ENCODE measurements at regions not wholly inside any gene's neighbourhood (a gene's known extent, or its start where the extent isn't known, plus 50 kb on each side); places are given as distances from the start of the nearest gene placed in this dataset.

DNA sequence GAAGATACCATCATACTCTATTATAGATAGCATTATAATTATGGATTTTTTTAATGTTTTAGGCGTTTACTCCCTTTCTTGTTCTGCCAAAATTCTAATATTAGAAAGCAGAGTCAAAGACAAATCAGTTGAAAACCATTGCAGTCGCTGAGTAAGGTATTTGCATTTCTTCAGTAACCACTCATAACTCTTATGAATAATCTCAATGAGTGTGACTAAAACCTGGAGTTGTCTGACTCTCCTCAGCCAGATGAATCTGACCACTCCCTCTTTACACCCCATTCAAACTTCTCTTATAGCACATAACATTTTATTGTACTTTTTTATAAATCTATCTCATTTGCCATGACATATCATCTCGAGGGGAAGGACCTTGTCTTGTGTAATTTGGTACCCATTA, 1006.5 kb downstream of the DIAPH3 start:
- ATAC-seq: no peak
- TF ChIP-seq ZNF70 (CRISPR knock-in tag; IDR thresholded peaks at IDR 0.05): no peak
- TF ChIP-seq SNAI2 (CRISPR knock-in tag; IDR thresholded peaks at IDR 0.05): no peak
- TF ChIP-seq ZFP30 (CRISPR knock-in tag; IDR thresholded peaks at IDR 0.05): no peak
- TF ChIP-seq, protein P1, sequence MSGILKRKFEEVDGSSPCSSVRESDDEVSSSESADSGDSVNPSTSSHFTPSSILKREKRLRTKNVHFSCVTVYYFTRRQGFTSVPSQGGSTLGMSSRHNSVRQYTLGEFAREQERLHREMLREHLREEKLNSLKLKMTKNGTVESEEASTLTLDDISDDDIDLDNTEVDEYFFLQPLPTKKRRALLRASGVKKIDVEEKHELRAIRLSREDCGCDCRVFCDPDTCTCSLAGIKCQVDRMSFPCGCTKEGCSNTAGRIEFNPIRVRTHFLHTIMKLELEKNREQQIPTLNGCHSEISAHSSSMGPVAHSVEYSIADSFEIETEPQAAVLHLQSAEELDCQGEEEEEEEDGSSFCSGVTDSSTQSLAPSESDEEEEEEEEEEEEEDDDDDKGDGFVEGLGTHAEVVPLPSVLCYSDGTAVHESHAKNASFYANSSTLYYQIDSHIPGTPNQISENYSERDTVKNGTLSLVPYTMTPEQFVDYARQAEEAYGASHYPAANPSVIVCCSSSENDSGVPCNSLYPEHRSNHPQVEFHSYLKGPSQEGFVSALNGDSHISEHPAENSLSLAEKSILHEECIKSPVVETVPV (CRISPR knock-in tag; IDR thresholded peaks at IDR 0.05): no peak
- TF ChIP-seq BACH2 (CRISPR knock-in tag; IDR thresholded peaks at IDR 0.05; ENCODE audit: borderline replicate concordance): no peak

DNA sequence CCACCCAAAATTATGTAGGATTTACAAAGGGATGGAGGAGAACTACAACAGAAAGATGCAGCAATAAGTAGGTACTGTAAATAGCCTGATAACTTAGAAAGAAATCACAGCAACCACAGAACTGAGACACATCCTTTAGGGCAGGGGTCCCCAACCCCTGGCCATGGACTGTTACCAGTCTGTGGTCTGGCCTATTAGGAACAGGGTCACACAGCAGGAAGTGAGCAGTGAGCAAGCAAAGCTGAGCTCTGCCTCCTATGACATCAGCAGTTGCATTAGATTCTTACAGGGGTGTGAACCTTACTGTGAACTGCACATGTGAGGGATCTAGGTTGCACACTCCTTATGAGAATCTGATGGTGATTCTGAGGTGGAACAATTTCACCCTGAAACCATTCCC, 997.6 kb downstream of the DIAPH3 start:
- no peak for ATAC-seq
- TF ChIP-seq OSR1 (CRISPR knock-in tag; IDR thresholded peaks at IDR 0.05) (no peak), TOX (CRISPR knock-in tag; IDR thresholded peaks at IDR 0.05; ENCODE audit: borderline replicate concordance) (no peak), PPARA (CRISPR knock-in tag; IDR thresholded peaks at IDR 0.05; ENCODE audit: borderline replicate concordance) (no peak), ZNF565 (CRISPR knock-in tag; conservative IDR thresholded peaks at IDR 0.05; ENCODE audit: low read depth) (no peak), TCF4 (CRISPR knock-in tag; IDR thresholded peaks at IDR 0.05; ENCODE audit: borderline replicate concordance) (no peak), ZNF8 (CRISPR knock-in tag; IDR thresholded peaks at IDR 0.05) (no peak), ZNF70 (CRISPR knock-in tag; IDR thresholded peaks at IDR 0.05) (no peak), CSDC2 (CRISPR knock-in tag; IDR thresholded peaks at IDR 0.05) (no peak), RARB (CRISPR knock-in tag; IDR thresholded peaks at IDR 0.05) (no peak), BACH2 (CRISPR knock-in tag; IDR thresholded peaks at IDR 0.05; ENCODE audit: borderline replicate concordance) (no peak), ZFP3 (CRISPR knock-in tag; IDR thresholded peaks at IDR 0.05) (no peak), ISL1 (CRISPR knock-in tag; IDR thresholded peaks at IDR 0.05) (no peak)
- TF ChIP-seq, protein P2, sequence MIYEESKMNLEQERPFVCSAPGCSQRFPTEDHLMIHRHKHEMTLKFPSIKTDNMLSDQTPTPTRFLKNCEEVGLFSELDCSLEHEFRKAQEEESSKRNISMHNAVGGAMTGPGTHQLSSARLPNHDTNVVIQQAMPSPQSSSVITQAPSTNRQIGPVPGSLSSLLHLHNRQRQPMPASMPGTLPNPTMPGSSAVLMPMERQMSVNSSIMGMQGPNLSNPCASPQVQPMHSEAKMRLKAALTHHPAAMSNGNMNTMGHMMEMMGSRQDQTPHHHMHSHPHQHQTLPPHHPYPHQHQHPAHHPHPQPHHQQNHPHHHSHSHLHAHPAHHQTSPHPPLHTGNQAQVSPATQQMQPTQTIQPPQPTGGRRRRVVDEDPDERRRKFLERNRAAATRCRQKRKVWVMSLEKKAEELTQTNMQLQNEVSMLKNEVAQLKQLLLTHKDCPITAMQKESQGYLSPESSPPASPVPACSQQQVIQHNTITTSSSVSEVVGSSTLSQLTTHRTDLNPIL (CRISPR knock-in tag; IDR thresholded peaks at IDR 0.05; ENCODE audit: low read depth): no peak
- TF ChIP-seq, protein P1 (CRISPR knock-in tag; IDR thresholded peaks at IDR 0.05): no peak

DNA sequence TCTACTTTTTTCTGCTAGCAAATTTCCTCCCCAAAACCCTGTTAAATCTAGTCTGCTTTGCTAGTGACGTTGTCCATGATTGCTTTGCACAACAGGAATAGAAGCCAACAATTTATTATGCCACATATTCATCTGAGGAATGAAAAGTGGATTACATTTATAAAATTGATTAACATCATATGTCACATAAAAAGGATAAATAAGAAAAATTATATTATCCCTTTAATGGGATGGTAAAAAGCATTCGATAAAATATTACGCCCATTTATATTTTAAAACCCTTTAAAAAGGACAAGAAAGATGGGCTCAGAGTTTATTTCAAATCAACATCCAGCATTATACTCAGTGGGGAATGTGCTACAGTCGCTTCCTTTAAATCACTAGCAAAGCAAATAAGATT, 991.7 kb downstream of the DIAPH3 start:
- no peak for ATAC-seq
- TF ChIP-seq ZC3H10 (CRISPR knock-in tag; IDR thresholded peaks at IDR 0.05) (no peak), ISL1 (CRISPR knock-in tag; IDR thresholded peaks at IDR 0.05) (peak; percentile 91)

DNA sequence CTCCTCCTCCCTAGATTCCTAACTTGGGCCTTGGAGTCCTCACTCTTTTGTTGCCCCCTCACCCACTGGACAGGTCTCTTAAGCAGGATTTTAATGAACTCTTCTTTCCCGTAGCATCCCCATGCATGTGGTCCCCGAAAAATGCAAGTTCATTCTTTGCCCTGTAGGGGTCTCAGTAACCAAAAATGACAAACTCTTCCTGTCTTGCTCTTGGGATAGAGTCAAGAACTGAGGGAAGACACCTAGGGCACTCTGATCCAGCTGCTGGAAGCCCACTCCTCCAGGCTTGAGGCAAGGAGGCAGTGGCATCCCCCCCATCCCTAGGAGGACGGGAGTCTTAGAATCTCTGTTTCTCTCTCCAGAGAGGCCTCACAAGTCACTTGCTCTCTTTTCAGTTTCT, 987.0 kb downstream of the DIAPH3 start:
- no peak for TF ChIP-seq ZFP30 (CRISPR knock-in tag; IDR thresholded peaks at IDR 0.05)
- TF ChIP-seq ZNF8 (CRISPR knock-in tag; IDR thresholded peaks at IDR 0.05): no peak
- TF ChIP-seq ESRRG (CRISPR knock-in tag; IDR thresholded peaks at IDR 0.05): no peak
- TF ChIP-seq TCF4 (CRISPR knock-in tag; IDR thresholded peaks at IDR 0.05; ENCODE audit: borderline replicate concordance): no peak
- TF ChIP-seq ARNTL (CRISPR knock-in tag; IDR thresholded peaks at IDR 0.05; ENCODE audit: borderline replicate concordance, low read depth): no peak
- TF ChIP-seq ZC3H10 (CRISPR knock-in tag; IDR thresholded peaks at IDR 0.05): no peak
- TF ChIP-seq, protein P2 (CRISPR knock-in tag; IDR thresholded peaks at IDR 0.05; ENCODE audit: low read depth): no peak
- TF ChIP-seq, protein P3, sequence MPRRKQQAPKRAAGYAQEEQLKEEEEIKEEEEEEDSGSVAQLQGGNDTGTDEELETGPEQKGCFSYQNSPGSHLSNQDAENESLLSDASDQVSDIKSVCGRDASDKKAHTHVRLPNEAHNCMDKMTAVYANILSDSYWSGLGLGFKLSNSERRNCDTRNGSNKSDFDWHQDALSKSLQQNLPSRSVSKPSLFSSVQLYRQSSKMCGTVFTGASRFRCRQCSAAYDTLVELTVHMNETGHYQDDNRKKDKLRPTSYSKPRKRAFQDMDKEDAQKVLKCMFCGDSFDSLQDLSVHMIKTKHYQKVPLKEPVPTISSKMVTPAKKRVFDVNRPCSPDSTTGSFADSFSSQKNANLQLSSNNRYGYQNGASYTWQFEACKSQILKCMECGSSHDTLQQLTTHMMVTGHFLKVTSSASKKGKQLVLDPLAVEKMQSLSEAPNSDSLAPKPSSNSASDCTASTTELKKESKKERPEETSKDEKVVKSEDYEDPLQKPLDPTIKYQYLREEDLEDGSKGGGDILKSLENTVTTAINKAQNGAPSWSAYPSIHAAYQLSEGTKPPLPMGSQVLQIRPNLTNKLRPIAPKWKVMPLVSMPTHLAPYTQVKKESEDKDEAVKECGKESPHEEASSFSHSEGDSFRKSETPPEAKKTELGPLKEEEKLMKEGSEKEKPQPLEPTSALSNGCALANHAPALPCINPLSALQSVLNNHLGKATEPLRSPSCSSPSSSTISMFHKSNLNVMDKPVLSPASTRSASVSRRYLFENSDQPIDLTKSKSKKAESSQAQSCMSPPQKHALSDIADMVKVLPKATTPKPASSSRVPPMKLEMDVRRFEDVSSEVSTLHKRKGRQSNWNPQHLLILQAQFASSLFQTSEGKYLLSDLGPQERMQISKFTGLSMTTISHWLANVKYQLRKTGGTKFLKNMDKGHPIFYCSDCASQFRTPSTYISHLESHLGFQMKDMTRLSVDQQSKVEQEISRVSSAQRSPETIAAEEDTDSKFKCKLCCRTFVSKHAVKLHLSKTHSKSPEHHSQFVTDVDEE (CRISPR knock-in tag; IDR thresholded peaks at IDR 0.05): no peak
- no peak for TF ChIP-seq GLIS3 (CRISPR knock-in tag; IDR thresholded peaks at IDR 0.05)
- no peak for TF ChIP-seq ZNF565 (CRISPR knock-in tag; conservative IDR thresholded peaks at IDR 0.05; ENCODE audit: low read depth)
- TF ChIP-seq BACH2 (CRISPR knock-in tag; IDR thresholded peaks at IDR 0.05; ENCODE audit: borderline replicate concordance): no peak
- TF ChIP-seq, protein P1 (CRISPR knock-in tag; IDR thresholded peaks at IDR 0.05): no peak
- TF ChIP-seq RARB (CRISPR knock-in tag; IDR thresholded peaks at IDR 0.05): no peak
- ATAC-seq: peak; percentile 63

Measured in SK-N-SH treated with all-trans-retinoic acid at 6 μM for 48 hours (cell line).